Ovary (tissue), 3 donors: ENCODE measurements at regions not wholly inside any gene's neighbourhood (a gene's known extent, or its start where the extent isn't known, plus 50 kb on each side); places are given as distances from the start of the nearest gene placed in this dataset.

ENCODE experiments used
- POLR2A ChIP-seq: fragments of 450-650 bp; IDR thresholded peaks from one replicate; pipeline ENCODE4 v1.6.1; 2017; ENCODE audit warnings: antibody characterized with exemption, mild to moderate bottlenecking, moderate library complexity
- TF ChIP-seq, protein P1 (sequence below), 3 donors: fragments of 450-650 bp in 2 of 3; fragments of 200-600 bp in 1 of 3; IDR thresholded peaks; one replicate each; pipeline versions ENCODE4 v1.5.1 to v1.8.0; 2016 to 2022; ENCODE audit warnings: antibody characterized with exemption in 3 of 3, mild to moderate bottlenecking in 1 of 3
- donor health status: DM: no; HTN: no; CAD: no.

DNA sequence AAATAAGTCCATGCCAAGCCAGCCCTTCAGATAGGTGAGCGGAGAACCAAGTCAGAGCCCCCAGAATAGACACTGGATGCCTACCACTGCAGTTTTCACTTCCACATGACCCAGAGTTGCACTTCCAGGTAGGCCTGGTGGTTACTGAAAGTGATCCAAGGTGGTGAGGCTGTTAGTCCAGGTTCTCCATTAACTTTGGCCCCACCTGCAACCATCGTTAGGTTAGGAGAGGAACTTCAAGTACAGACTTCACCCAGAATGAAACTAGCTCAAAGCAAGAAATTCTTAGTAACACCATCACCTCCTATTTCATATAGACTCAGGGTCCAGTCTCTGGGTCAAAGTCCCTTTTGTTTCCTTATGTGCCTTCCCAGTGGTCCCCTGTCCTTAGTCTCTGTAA, 293.1 kb upstream of the ID2 start:
- TF ChIP-seq, protein P1, sequence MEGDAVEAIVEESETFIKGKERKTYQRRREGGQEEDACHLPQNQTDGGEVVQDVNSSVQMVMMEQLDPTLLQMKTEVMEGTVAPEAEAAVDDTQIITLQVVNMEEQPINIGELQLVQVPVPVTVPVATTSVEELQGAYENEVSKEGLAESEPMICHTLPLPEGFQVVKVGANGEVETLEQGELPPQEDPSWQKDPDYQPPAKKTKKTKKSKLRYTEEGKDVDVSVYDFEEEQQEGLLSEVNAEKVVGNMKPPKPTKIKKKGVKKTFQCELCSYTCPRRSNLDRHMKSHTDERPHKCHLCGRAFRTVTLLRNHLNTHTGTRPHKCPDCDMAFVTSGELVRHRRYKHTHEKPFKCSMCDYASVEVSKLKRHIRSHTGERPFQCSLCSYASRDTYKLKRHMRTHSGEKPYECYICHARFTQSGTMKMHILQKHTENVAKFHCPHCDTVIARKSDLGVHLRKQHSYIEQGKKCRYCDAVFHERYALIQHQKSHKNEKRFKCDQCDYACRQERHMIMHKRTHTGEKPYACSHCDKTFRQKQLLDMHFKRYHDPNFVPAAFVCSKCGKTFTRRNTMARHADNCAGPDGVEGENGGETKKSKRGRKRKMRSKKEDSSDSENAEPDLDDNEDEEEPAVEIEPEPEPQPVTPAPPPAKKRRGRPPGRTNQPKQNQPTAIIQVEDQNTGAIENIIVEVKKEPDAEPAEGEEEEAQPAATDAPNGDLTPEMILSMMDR (IDR thresholded peaks at IDR 0.05), result no peak
- TF ChIP-seq POLR2A, result no peak
